ENCODE measurements at regions not wholly inside any gene's neighbourhood (a gene's known extent, or its start where the extent isn't known, plus 50 kb on each side); places are given as distances from the start of the nearest gene placed in this dataset.

- no peak for ATAC-seq
- no peaks in the 10 kb centered on the region for H3K4me1 ChIP-seq (ENCODE audit: control insufficient read depth, insufficient read depth, low read length)
- no peaks in the 10 kb centered on the region for H3K36me3 Mint-ChIP-seq
- WGBS (ENCODE audit: insufficient coverage), result no CpG with 5 or more reads among the region's 1 CpG
- H3K4me3 ChIP-seq (ENCODE audit: low read length), result no peak overlapping the region
- intact Hi-C loops (cut with micrococcal nuclease), result no loop called here
- H3K9me3 Mint-ChIP-seq, result peaks cover 0 to 2% of the 10 kb centered on the region in 2 donors
- no peaks in the 10 kb centered on the region for H3K36me3 ChIP-seq (ENCODE audit: control insufficient read depth, insufficient read depth, low read length)
- TF ChIP-seq CTCF (IDR thresholded peaks at IDR 0.05), result no peak
- H3K27me3 ChIP-seq (ENCODE audit: control insufficient read depth, insufficient read depth, low read length), result no peaks in the 10 kb centered on the region
- peaks cover 3% of the 10 kb centered on the region for H3K9me3 ChIP-seq (ENCODE audit: control insufficient read depth, insufficient read depth, low read length)
- H3K4me1 Mint-ChIP-seq, result no peaks in the 10 kb centered on the region
- no peak for DNase-seq
- no peak overlapping the region for H3K27ac Mint-ChIP-seq
- no peak overlapping the region for H3K4me3 Mint-ChIP-seq
- no peak overlapping the region for H3K27ac ChIP-seq (ENCODE audit: low read length)
- H3K27me3 Mint-ChIP-seq (ENCODE audit: low read depth in 2 of 2), result no peaks in the 10 kb centered on the region
Observed at GRCh38 chr4:175540151-175540550, 271.9 kb downstream of the GPM6A start.

GRCh38 chr4:175540732-175541131 is 271.3 kb downstream of the GPM6A start:
- Mint-ChIP-seq H3K27ac (no peak overlapping the region), H3K4me3 (no peak overlapping the region), H3K4me1 (no peaks in the 10 kb centered on the region), H3K36me3 (no peaks in the 10 kb centered on the region), H3K9me3 (peaks cover 0 to 2% of the 10 kb centered on the region in 2 donors), H3K27me3 (ENCODE audit: low read depth in 2 of 2) (no peaks in the 10 kb centered on the region)
- intact Hi-C loops (cut with micrococcal nuclease), result no loop called here
- Histone ChIP-seq H3K36me3 (ENCODE audit: control insufficient read depth, insufficient read depth, low read length) (no peaks in the 10 kb centered on the region), H3K27me3 (ENCODE audit: control insufficient read depth, insufficient read depth, low read length) (no peaks in the 10 kb centered on the region), H3K4me3 (ENCODE audit: low read length) (no peak overlapping the region), H3K27ac (ENCODE audit: low read length) (no peak overlapping the region), H3K4me1 (ENCODE audit: control insufficient read depth, insufficient read depth, low read length) (no peaks in the 10 kb centered on the region), H3K9me3 (ENCODE audit: control insufficient read depth, insufficient read depth, low read length) (peaks cover 3% of the 10 kb centered on the region)
- 87% methylated on average over 7 of the region's 7 CpGs for WGBS (ENCODE audit: insufficient coverage)
- ATAC-seq (no peak), DNase-seq (no peak)
- no peak for TF ChIP-seq CTCF (IDR thresholded peaks at IDR 0.05)

GRCh38 chr4:175542786-175543185 is 269.3 kb downstream of the GPM6A start:
- no peaks in the 10 kb centered on the region for H3K4me1 Mint-ChIP-seq
- ATAC-seq (no peak), DNase-seq (no peak)
- H3K27ac ChIP-seq (ENCODE audit: low read length), result no peak overlapping the region
- H3K4me3 Mint-ChIP-seq, result no peak overlapping the region
- H3K27me3 ChIP-seq (ENCODE audit: control insufficient read depth, insufficient read depth, low read length), result no peaks in the 10 kb centered on the region
- H3K4me1 ChIP-seq (ENCODE audit: control insufficient read depth, insufficient read depth, low read length), result no peaks in the 10 kb centered on the region
- 67% methylated on average over 1 of the region's 1 CpG for WGBS (ENCODE audit: insufficient coverage)
- no peaks in the 10 kb centered on the region for H3K36me3 Mint-ChIP-seq
- H3K36me3 ChIP-seq (ENCODE audit: control insufficient read depth, insufficient read depth, low read length), result no peaks in the 10 kb centered on the region
- H3K9me3 ChIP-seq (ENCODE audit: control insufficient read depth, insufficient read depth, low read length), result peaks cover 3% of the 10 kb centered on the region
- no peaks in the 10 kb centered on the region for H3K27me3 Mint-ChIP-seq (ENCODE audit: low read depth in 2 of 2)
- H3K27ac Mint-ChIP-seq, result no peak overlapping the region
- no peak overlapping the region for H3K4me3 ChIP-seq (ENCODE audit: low read length)
- peaks cover 6 to 7% of the 10 kb centered on the region in 2 donors for H3K9me3 Mint-ChIP-seq
- TF ChIP-seq CTCF (IDR thresholded peaks at IDR 0.05), result no peak
- intact Hi-C loops (cut with micrococcal nuclease), result no loop called here

GRCh38 chr4:175559126-175559525 is 252.9 kb downstream of the GPM6A start:
- Histone ChIP-seq H3K4me3 (ENCODE audit: low read length) (no peak overlapping the region), H3K4me1 (ENCODE audit: control insufficient read depth, insufficient read depth, low read length) (no peaks in the 10 kb centered on the region), H3K27me3 (ENCODE audit: control insufficient read depth, insufficient read depth, low read length) (no peaks in the 10 kb centered on the region), H3K36me3 (ENCODE audit: control insufficient read depth, insufficient read depth, low read length) (no peaks in the 10 kb centered on the region), H3K9me3 (ENCODE audit: control insufficient read depth, insufficient read depth, low read length) (no peaks in the 10 kb centered on the region), H3K27ac (ENCODE audit: low read length) (no peak overlapping the region)
- Mint-ChIP-seq H3K4me1 (no peaks in the 10 kb centered on the region), H3K36me3 (no peaks in the 10 kb centered on the region), H3K9me3 (peaks cover 2 to 15% of the 10 kb centered on the region in 2 donors), H3K27ac (no peak overlapping the region), H3K27me3 (ENCODE audit: low read depth in 2 of 2) (no peaks in the 10 kb centered on the region), H3K4me3 (no peak overlapping the region)
- intact Hi-C loops (cut with micrococcal nuclease), result no loop called here
- ATAC-seq (no peak), DNase-seq (no peak)
- 94% methylated on average over 6 of the region's 6 CpGs for WGBS (ENCODE audit: insufficient coverage)
- TF ChIP-seq CTCF (IDR thresholded peaks at IDR 0.05), result no peak

All from natural killer cell (primary cell).